ENCODE measurements at regions not wholly inside any gene's neighbourhood (a gene's known extent, or its start where the extent isn't known, plus 50 kb on each side); places are given as distances from the start of the nearest gene placed in this dataset.

DNA sequence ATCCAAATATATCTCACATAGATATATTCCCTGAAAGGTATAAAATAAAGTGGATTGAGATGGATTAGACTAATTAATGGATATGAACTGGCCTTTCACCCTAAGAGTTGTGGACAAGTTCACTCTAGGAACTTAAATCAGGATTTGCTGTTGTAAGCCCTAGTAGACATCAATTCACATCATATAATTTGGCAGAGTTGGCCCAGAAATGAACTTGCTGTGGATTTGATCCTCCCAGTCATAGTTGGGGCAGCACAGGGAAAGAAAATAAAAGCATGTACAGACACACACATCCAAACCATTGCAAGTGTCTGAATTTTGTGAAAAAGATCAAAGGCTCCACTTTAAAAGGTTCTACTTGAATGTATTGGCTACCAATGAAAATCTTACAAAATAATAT is 734.7 kb upstream of the NR2F2 start:
- Histone ChIP-seq H4K20me1 (ENCODE audit: insufficient read depth, low read length) (no peaks in the 10 kb centered on the region), H3K9me2 (replicated peaks; ENCODE audit: insufficient read depth, low read length) (no peaks in the 10 kb centered on the region), H3K36me3 (replicated peaks; ENCODE audit: insufficient read depth, low read length) (no peaks in the 10 kb centered on the region), H3K4me3 (ENCODE audit: low read length) (no peak overlapping the region), H3K4me1 (ENCODE audit: low read length) (no peaks in the 10 kb centered on the region), H2AFZ (ENCODE audit: low read length) (no peak overlapping the region), H3F3A (ENCODE audit: insufficient read depth, low read length) (no peaks in the 10 kb centered on the region), H3K27me3 (replicated peaks; ENCODE audit: insufficient read depth, low read length) (no peaks in the 10 kb centered on the region), H3K79me2 (ENCODE audit: low read length) (no peaks in the 10 kb centered on the region), H3K27ac (ENCODE audit: low read length) (no peak overlapping the region), H3K4me2 (ENCODE audit: low read depth, low read length) (no peak overlapping the region), H3K9me3 (replicated peaks; ENCODE audit: insufficient read depth, low read length) (no peaks in the 10 kb centered on the region), H3K9ac (ENCODE audit: low read length) (no peak overlapping the region)
- DNase-seq, result no peak
- TF ChIP-seq EZH2phosphoT487 (IDR thresholded peaks at IDR 0.05; ENCODE audit: low read length) (no peak), EZH2 (optimal IDR thresholded peaks at IDR 0.05; ENCODE audit: low read depth, low read length) (no peak)
- TF ChIP-seq, protein P1, sequence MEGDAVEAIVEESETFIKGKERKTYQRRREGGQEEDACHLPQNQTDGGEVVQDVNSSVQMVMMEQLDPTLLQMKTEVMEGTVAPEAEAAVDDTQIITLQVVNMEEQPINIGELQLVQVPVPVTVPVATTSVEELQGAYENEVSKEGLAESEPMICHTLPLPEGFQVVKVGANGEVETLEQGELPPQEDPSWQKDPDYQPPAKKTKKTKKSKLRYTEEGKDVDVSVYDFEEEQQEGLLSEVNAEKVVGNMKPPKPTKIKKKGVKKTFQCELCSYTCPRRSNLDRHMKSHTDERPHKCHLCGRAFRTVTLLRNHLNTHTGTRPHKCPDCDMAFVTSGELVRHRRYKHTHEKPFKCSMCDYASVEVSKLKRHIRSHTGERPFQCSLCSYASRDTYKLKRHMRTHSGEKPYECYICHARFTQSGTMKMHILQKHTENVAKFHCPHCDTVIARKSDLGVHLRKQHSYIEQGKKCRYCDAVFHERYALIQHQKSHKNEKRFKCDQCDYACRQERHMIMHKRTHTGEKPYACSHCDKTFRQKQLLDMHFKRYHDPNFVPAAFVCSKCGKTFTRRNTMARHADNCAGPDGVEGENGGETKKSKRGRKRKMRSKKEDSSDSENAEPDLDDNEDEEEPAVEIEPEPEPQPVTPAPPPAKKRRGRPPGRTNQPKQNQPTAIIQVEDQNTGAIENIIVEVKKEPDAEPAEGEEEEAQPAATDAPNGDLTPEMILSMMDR (IDR thresholded peaks at IDR 0.05; ENCODE audit: low read length), result no peak

DNA sequence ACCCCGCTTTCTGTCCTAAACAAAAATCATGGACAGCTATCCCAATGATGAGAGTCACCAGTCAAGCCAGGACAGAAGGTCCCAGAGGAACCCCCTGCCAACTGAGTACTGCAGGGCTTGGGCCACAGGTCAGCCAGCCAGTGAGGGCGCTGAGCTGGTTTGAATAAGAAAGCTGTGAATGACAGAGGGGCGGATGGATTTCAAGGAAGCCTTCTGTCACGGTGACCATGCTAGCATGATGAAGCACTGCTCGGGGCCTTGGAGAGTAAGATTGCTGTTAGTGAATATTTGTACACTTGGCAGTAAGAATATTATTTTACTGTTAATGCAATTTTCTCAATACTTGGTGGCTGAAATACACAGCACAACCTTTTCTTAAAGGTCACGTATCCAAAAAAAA is 734.0 kb upstream of the NR2F2 start:
- Histone ChIP-seq H3K4me1 (ENCODE audit: low read length) (no peaks in the 10 kb centered on the region), H4K20me1 (ENCODE audit: insufficient read depth, low read length) (no peaks in the 10 kb centered on the region), H3K27me3 (replicated peaks; ENCODE audit: insufficient read depth, low read length) (no peaks in the 10 kb centered on the region), H3K9me2 (replicated peaks; ENCODE audit: insufficient read depth, low read length) (no peaks in the 10 kb centered on the region), H2AFZ (ENCODE audit: low read length) (no peak overlapping the region), H3K4me3 (ENCODE audit: low read length) (no peak overlapping the region), H3K9me3 (replicated peaks; ENCODE audit: insufficient read depth, low read length) (no peaks in the 10 kb centered on the region), H3K27ac (ENCODE audit: low read length) (no peak overlapping the region), H3F3A (ENCODE audit: insufficient read depth, low read length) (no peaks in the 10 kb centered on the region), H3K9ac (ENCODE audit: low read length) (no peak overlapping the region), H3K36me3 (replicated peaks; ENCODE audit: insufficient read depth, low read length) (no peaks in the 10 kb centered on the region), H3K79me2 (ENCODE audit: low read length) (no peaks in the 10 kb centered on the region), H3K4me2 (ENCODE audit: low read depth, low read length) (no peak overlapping the region)
- DNase-seq, result no peak
- TF ChIP-seq, protein P1 (IDR thresholded peaks at IDR 0.05; ENCODE audit: low read length), result no peak
- TF ChIP-seq EZH2phosphoT487 (IDR thresholded peaks at IDR 0.05; ENCODE audit: low read length), result no peak
- TF ChIP-seq EZH2 (optimal IDR thresholded peaks at IDR 0.05; ENCODE audit: low read depth, low read length), result no peak

DNA sequence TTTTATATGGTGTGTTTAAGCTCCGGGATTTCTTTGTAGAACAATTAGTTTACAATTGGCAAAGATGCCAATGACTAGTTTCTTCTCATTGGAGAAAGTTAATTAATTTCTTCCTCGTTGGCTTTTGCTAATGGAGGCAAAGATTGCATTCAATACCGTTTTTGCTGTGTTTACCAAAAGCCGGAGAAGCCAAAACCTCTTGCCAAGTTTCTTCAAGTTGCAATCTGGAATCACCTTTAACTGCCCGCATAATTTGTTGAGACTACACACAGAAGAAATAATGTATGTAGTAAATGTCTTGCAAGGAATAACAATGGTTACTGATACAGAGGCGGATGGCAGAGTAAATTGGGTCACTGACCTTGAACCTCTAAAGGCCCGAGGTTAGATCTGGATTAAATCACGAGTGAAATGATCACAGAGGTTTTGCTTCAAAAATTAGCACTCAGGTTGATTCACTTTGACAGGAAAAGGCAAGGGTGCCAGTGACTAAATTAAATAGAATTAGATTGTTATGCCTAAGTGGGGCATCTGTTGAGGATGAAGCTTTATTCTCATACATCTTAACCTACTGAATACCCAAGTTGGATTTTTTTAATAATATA is 732.1 kb upstream of the NR2F2 start:
- no peaks in the 10 kb centered on the region for H3K4me1 ChIP-seq (ENCODE audit: low read length)
- no peak overlapping the region for H3K4me2 ChIP-seq (ENCODE audit: low read depth, low read length)
- no peak overlapping the region for H3K9ac ChIP-seq (ENCODE audit: low read length)
- no peak overlapping the region for H3K4me3 ChIP-seq (ENCODE audit: low read length)
- TF ChIP-seq EZH2phosphoT487 (IDR thresholded peaks at IDR 0.05; ENCODE audit: low read length), result no peak
- TF ChIP-seq, protein P1 (IDR thresholded peaks at IDR 0.05; ENCODE audit: low read length), result no peak
- no peak for TF ChIP-seq EZH2 (optimal IDR thresholded peaks at IDR 0.05; ENCODE audit: low read depth, low read length)
- H2AFZ ChIP-seq (ENCODE audit: low read length), result no peak overlapping the region
- no peaks in the 10 kb centered on the region for H4K20me1 ChIP-seq (ENCODE audit: insufficient read depth, low read length)
- H3K79me2 ChIP-seq (ENCODE audit: low read length), result no peaks in the 10 kb centered on the region
- H3K27me3 ChIP-seq (replicated peaks; ENCODE audit: insufficient read depth, low read length), result no peaks in the 10 kb centered on the region
- H3F3A ChIP-seq (ENCODE audit: insufficient read depth, low read length), result no peaks in the 10 kb centered on the region
- no peaks in the 10 kb centered on the region for H3K9me3 ChIP-seq (replicated peaks; ENCODE audit: insufficient read depth, low read length)
- no peaks in the 10 kb centered on the region for H3K9me2 ChIP-seq (replicated peaks; ENCODE audit: insufficient read depth, low read length)
- H3K27ac ChIP-seq (ENCODE audit: low read length), result no peak overlapping the region
- no peaks in the 10 kb centered on the region for H3K36me3 ChIP-seq (replicated peaks; ENCODE audit: insufficient read depth, low read length)
- no peak for DNase-seq

Measured in MM.1S (cell line).